Neural progenitor cell (in vitro differentiated cells): ENCODE measurements at regions not wholly inside any gene's neighbourhood (a gene's known extent, or its start where the extent isn't known, plus 50 kb on each side); places are given as distances from the start of the nearest gene placed in this dataset.

Experiments
- DNase-seq: peaks from one replicate; pipeline ENCODE4 v3.0.0-alpha.2; 2016; ENCODE audit warnings: low spot score
- H2AFZ ChIP-seq: fragments of 200-600 bp; sonication (generic); replicated peaks from 2 replicates; pipeline ENCODE4 v1.6.1; 2016; ENCODE audit warnings: antibody characterized with exemption
- H3F3A ChIP-seq: fragments of 200-600 bp; sonication (generic); 2 replicates; pipeline ENCODE4 v1.6.1; 2016; ENCODE audit warnings: antibody characterized with exemption, low read depth
- H3K27ac ChIP-seq: fragments of 200-600 bp; sonication (generic); 2 replicates; pipeline ENCODE4 v1.5.1; 2016; ENCODE audit warnings: mild to moderate bottlenecking
- H3K27me3 ChIP-seq: fragments of 200-600 bp; sonication (generic); 2 replicates; pipeline ENCODE4 v1.6.1; 2016; ENCODE audit warnings: mild to moderate bottlenecking, moderate library complexity
- H3K36me3 ChIP-seq: fragments of 200-600 bp; sonication (generic); 2 replicates; pipeline ENCODE4 v1.5.1; 2016
- H3K4me1 ChIP-seq: fragments of 200-600 bp; sonication (generic); 2 replicates; pipeline ENCODE4 v1.6.1; 2016; ENCODE audit warnings: mixed run types
- H3K4me2 ChIP-seq: fragments of 200-600 bp; sonication (generic); 2 replicates; pipeline ENCODE4 v1.6.1; 2016
- H3K4me3 ChIP-seq: fragments of 200-600 bp; sonication (generic); 2 replicates; pipeline ENCODE4 v1.5.1; 2016
- H3K79me2 ChIP-seq: fragments of 200-600 bp; sonication (generic); 2 replicates; pipeline ENCODE4 v1.6.1; 2016; ENCODE audit warnings: low read depth
- H3K9ac ChIP-seq: fragments of 200-600 bp; sonication (generic); 2 replicates; pipeline ENCODE4 v1.6.1; 2016
- H3K9me3 ChIP-seq: fragments of 200-600 bp; sonication (generic); 2 replicates; pipeline ENCODE4 v1.5.1; 2016; ENCODE audit warnings: low read depth
- H4K20me1 ChIP-seq: fragments of 200-600 bp; sonication (generic); 2 replicates; pipeline ENCODE4 v1.6.1; 2016; ENCODE audit warnings: low read depth
- H3K27ac Mint-ChIP-seq: 3 replicates; pipeline ENCODE4 v1.8.0; 2021; ENCODE audit warnings: mixed read lengths
- H3K27me3 Mint-ChIP-seq: 2 replicates; pipeline ENCODE4 v1.8.0; 2022; ENCODE audit warnings: low read depth, mild to moderate bottlenecking, inconsistent platforms, moderate library complexity, mixed read lengths; ENCODE audit not compliant: insufficient read depth
- H3K36me3 Mint-ChIP-seq: 3 replicates; pipeline ENCODE4 v1.8.0; 2021; ENCODE audit warnings: mixed read lengths
- H3K4me1 Mint-ChIP-seq: 3 replicates; pipeline ENCODE4 v1.8.0; 2021; ENCODE audit warnings: mixed read lengths
- H3K4me3 Mint-ChIP-seq: 3 replicates; pipeline ENCODE4 v1.8.0; 2021; ENCODE audit warnings: mild to moderate bottlenecking, moderate library complexity, mixed read lengths
- H3K9me3 Mint-ChIP-seq: 3 replicates; pipeline ENCODE4 v1.8.0; 2020; ENCODE audit warnings: mixed read lengths
- CTCF ChIP-seq: fragments of 200-600 bp; sonication (generic); IDR thresholded peaks from 2 replicates; pipeline ENCODE4 v1.5.1; 2017; ENCODE audit warnings: antibody characterized with exemption, mild to moderate bottlenecking
- EZH2 ChIP-seq: fragments of 200-600 bp; sonication (generic); IDR thresholded peaks from 2 replicates; pipeline ENCODE4 v1.6.1; 2017; ENCODE audit warnings: antibody characterized with exemption, mild to moderate bottlenecking, moderate library complexity
- EZH2phosphoT487 ChIP-seq: fragments of 200-600 bp; sonication (generic); IDR thresholded peaks from 2 replicates; pipeline ENCODE4 v1.6.1; 2017; ENCODE audit warnings: antibody characterized with exemption

- Histone ChIP-seq H4K20me1 (no peaks in the 10 kb centered on the region), H2AFZ (no peak overlapping the region), H3K27ac (no peak overlapping the region), H3K4me3 (no peak overlapping the region), H3F3A (no peaks in the 10 kb centered on the region), H3K27me3 (no peaks in the 10 kb centered on the region), H3K9me3 (no peaks in the 10 kb centered on the region), H3K4me1 (no peaks in the 10 kb centered on the region), H3K4me2 (no peak overlapping the region), H3K36me3 (no peaks in the 10 kb centered on the region), H3K79me2 (no peaks in the 10 kb centered on the region), H3K9ac (no peak overlapping the region)
- Mint-ChIP-seq H3K27ac (no peak overlapping the region), H3K27me3 (no peaks in the 10 kb centered on the region), H3K36me3 (no peaks in the 10 kb centered on the region), H3K4me3 (no peak overlapping the region), H3K9me3 (peaks cover 7% of the 10 kb centered on the region), H3K4me1 (no peaks in the 10 kb centered on the region)
- TF ChIP-seq EZH2phosphoT487: no peak
- no peak for DNase-seq
Measured at GRCh38 chr2:16479721-16480120, 185.9 kb downstream of the CYRIA start.

- no peaks in the 10 kb centered on the region for H3F3A ChIP-seq
- H3K9ac ChIP-seq: no peak overlapping the region
- H3K36me3 ChIP-seq: no peaks in the 10 kb centered on the region
- no peak overlapping the region for H3K4me3 ChIP-seq
- no peaks in the 10 kb centered on the region for H3K79me2 ChIP-seq
- TF ChIP-seq EZH2 (no peak), CTCF (no peak), EZH2phosphoT487 (no peak)
- no peaks in the 10 kb centered on the region for H3K36me3 Mint-ChIP-seq
- no peak overlapping the region for H3K4me3 Mint-ChIP-seq
- DNase-seq: no peak
- no peak overlapping the region for H2AFZ ChIP-seq
- H3K9me3 ChIP-seq: no peaks in the 10 kb centered on the region
- peaks cover 4% of the 10 kb centered on the region for H3K9me3 Mint-ChIP-seq
- H3K4me1 ChIP-seq: no peaks in the 10 kb centered on the region
- H4K20me1 ChIP-seq: no peaks in the 10 kb centered on the region
- no peak overlapping the region for H3K27ac ChIP-seq
- H3K27me3 ChIP-seq: no peaks in the 10 kb centered on the region
- H3K27ac Mint-ChIP-seq: no peak overlapping the region
- no peaks in the 10 kb centered on the region for H3K27me3 Mint-ChIP-seq
- no peaks in the 10 kb centered on the region for H3K4me1 Mint-ChIP-seq
- H3K4me2 ChIP-seq: no peak overlapping the region
Measured at GRCh38 chr2:16478434-16479210, 187.0 kb downstream of the CYRIA start.

- no peaks in the 10 kb centered on the region for H4K20me1 ChIP-seq
- no peaks in the 10 kb centered on the region for H3K36me3 Mint-ChIP-seq
- H3K27ac ChIP-seq: no peak overlapping the region
- H2AFZ ChIP-seq: no peak overlapping the region
- H3K9me3 Mint-ChIP-seq: peaks cover 2% of the 10 kb centered on the region
- no peak overlapping the region for H3K4me3 Mint-ChIP-seq
- H3K27ac Mint-ChIP-seq: no peak overlapping the region
- no peaks in the 10 kb centered on the region for H3K9me3 ChIP-seq
- H3K4me2 ChIP-seq: no peak overlapping the region
- no peaks in the 10 kb centered on the region for H3K36me3 ChIP-seq
- no peak overlapping the region for H3K9ac ChIP-seq
- no peaks in the 10 kb centered on the region for H3K27me3 ChIP-seq
- no peaks in the 10 kb centered on the region for H3K27me3 Mint-ChIP-seq
- no peaks in the 10 kb centered on the region for H3K79me2 ChIP-seq
- H3K4me1 ChIP-seq: no peaks in the 10 kb centered on the region
- no peak for DNase-seq
- TF ChIP-seq EZH2 (no peak), EZH2phosphoT487 (no peak), CTCF (no peak)
- no peaks in the 10 kb centered on the region for H3K4me1 Mint-ChIP-seq
- H3K4me3 ChIP-seq: no peak overlapping the region
- H3F3A ChIP-seq: no peaks in the 10 kb centered on the region
Measured at GRCh38 chr2:16477648-16478047, 188.0 kb downstream of the CYRIA start.

- Mint-ChIP-seq H3K36me3 (no peaks in the 10 kb centered on the region), H3K27me3 (peaks cover 2% of the 10 kb centered on the region)
- no peaks in the 10 kb centered on the region for H3K4me1 ChIP-seq
Measured at GRCh38 chr2:16476866-16477265, 188.8 kb downstream of the CYRIA start.

More at GRCh38 chr2:16476866-16477265, 188.8 kb downstream of the CYRIA start:
- Mint-ChIP-seq H3K9me3 (peaks cover 2% of the 10 kb centered on the region), H3K4me3 (no peak overlapping the region), H3K27ac (no peak overlapping the region), H3K4me1 (no peaks in the 10 kb centered on the region)
- no peaks in the 10 kb centered on the region for H3K36me3 ChIP-seq
- H3K9me3 ChIP-seq: no peaks in the 10 kb centered on the region
- no peaks in the 10 kb centered on the region for H3K27me3 ChIP-seq
- no peak overlapping the region for H3K27ac ChIP-seq
- no peak overlapping the region for H3K4me2 ChIP-seq
- H3K4me3 ChIP-seq: no peak overlapping the region
- no peaks in the 10 kb centered on the region for H3K79me2 ChIP-seq
- no peak for DNase-seq
- H4K20me1 ChIP-seq: no peaks in the 10 kb centered on the region
- TF ChIP-seq EZH2phosphoT487: no peak
- TF ChIP-seq CTCF: no peak
- TF ChIP-seq EZH2: no peak
- H2AFZ ChIP-seq: no peak overlapping the region
- H3K9ac ChIP-seq: no peak overlapping the region
- no peaks in the 10 kb centered on the region for H3F3A ChIP-seq
